ENCODE measurements at regions not wholly inside any gene's neighbourhood (a gene's known extent, or its start where the extent isn't known, plus 50 kb on each side); places are given as distances from the start of the nearest gene placed in this dataset.
"Not testable (repeated sequence)": the region's sequence is repeated elsewhere in the genome, so short reads cannot be mapped to it uniquely, and the experiment has no call there.

DNA sequence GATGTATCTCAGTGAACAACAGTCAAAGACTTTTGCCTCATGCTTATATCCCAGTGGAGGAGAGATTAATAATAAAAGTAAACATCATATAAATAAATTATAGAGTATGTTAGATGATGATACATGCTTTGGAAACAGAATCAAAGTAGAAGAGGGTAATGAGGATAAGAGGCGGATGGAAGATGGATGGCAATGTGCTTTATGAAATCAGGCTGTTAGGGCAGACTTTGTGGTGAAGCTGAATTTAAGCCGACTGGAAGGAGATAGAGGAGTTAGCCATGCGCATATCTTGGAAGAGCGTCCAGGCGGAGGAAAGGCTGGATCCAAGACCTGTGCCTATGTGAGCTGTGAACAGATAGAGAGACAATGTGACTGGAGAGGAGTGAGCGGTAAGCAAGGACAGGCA, 74.9 kb upstream of the GUCY1A1 start:
- no peak for DNase-seq

DNA sequence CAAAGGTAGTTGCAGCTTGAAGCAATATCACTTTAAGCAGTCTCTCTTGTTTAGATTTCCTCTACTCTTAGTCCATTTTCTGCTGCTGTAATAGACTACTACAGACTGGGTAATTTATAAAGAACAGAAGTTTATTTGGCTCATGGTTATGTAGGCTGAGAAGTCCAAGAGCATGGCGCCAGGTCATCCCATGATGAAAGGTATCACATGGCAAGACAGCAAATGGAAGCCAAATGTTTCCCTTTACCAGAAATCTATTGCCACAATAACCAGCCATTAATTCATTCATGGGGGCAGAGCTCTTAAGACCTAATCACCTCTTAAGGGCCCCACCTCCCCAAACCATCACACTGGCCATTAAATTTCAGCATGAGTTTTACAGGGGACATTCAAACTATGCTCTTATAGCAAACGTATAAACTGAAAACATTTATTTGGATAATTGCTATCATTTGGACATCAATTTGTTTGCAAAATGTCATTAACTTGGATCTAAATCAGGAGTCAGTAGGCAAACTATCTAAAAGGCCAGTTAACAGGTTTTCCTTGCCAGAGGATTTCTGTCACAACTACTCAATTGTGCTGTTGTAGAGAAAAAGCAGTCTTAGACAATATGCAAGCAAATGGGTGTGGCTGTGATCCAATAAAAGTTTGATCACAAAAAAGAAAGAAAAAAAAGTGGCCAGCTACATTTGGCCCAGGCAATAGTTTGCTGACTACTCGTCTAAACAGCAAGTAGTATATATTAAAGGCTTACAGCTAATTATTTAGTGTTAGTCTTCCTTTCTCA, 75.7 kb upstream of the GUCY1A1 start:
- no peak for DNase-seq

DNA sequence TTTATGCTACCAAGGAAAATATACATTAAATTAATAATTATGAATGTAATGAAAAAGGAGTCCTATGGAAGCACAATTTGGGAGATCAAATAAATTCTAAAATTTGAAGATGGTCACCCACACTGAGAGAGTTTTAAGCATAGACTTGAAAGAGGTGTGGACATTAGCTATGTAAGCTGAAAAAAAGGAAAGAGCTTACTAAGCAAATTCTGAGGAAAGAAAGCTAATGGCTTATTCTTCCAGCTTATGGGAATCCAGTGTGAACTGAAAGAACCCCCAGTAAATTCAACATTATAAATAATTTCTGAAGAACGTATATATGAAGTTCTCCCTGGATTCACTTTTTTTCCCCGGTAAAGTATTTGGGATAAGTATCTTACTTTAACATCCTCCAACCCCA, 78.2 kb upstream of the GUCY1A1 start:
- no peak for DNase-seq

DNA sequence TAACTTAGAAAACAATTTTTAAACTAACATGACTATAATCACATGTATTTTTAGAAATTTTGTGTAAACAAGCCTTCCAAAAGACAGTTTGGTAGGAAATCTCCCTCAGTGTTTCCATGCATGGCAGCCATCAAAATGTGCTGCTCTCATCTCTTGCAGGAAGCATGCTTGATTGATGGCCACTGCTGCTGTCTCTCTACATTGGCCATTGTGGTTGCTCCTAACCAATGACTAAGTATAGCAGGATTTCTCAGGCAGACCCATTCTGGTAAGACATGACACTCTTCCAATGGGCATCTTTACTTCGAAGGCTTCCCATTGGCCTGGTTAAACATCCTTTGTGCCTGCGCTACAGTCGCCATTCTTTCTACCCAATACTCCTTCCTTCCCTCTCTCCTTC, 78.9 kb upstream of the GUCY1A1 start:
- no peak for DNase-seq

DNA sequence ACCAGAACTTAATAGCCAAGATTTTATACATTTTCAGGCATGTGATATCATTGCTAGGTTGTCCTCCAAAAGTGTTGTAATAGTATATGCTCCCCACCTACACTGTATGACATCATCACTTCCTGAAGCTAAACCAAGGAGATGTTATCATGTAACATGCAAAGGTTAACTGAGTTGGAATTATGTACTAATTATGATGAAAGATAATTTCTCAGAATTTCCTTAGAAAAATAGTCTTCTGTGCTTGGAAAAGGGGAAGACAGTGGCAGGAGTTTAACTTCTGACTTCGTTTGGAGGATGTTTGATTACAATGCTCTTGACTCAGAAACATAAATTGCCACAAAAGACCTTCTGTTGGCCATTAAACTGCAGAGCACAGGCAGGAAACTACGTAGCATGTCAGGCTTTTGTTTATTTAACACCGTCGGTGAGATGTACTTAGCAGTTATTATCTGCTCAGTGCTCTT, 83.6 kb upstream of the GUCY1A1 start:
- DNase-seq = peak; percentile 85

DNA sequence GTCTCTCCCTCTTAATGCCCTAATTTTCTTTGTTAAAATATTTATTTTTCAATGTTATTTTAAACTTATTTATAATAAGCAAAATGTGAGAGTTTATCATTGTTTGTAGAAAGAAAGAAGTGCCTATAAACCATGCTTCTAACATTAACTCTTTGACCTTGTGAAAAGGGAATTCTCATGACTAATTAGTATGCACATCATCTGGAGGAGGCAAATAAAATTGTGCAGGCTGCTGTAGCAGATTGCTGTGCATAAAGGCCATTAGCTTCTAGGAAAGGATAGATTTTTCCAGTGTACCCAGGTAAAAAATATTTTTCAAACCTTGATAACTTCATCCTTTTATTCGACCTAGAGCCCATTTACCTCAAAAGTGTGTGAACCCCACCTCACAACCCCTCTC, 84.6 kb upstream of the GUCY1A1 start:
- no peak for DNase-seq

DNA sequence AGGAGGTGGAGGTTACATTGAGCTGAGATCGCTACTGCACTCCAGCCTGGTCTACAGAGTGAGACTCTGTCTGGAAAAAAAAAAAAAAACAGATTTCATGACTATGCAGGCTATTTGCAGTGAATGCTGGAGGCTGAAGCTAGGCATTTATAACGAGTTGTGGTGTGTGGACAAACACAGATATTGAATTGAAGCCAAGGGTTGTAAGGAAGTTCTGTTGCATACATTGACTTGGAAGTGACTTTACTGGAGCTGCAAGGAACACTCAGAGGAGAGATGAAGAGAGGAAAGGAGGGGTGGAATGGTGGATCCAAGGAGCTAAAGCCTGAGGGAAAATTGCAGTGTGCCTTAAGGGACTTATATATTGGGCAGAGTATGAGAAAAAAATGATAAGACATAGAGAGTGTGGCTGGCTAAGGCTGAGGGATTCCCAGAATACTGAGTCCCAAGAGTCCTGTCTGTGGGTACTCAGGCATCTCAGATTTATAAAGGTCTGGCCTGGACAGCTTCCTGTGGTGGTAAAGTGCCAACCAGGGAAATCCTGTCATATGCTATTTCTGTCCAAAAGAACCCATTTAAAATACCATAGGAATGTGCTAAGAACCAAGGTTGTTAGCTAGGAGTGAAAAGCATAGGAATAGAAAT, 87.8 kb upstream of the GUCY1A1 start:
- no peak for DNase-seq

DNA sequence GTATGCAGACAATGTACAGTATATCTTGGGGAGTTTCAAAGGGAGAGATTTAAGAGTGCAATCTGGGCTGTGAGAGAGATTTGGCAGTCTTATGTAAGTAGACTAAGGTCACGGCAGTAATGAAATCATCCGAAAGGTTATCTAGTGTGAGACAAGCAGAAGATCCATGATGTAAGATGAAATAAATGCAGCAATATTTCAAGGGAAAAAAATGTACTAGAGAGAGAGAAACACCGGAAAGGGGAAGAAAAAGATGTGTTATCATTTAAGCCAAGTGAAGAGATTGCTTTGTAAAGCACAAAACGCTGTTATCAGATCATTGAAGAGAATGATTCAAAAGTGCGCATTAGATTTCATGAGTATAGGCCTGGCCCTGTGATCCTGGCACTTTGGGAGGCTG, 88.4 kb upstream of the GUCY1A1 start:
- no peak for DNase-seq

DNA sequence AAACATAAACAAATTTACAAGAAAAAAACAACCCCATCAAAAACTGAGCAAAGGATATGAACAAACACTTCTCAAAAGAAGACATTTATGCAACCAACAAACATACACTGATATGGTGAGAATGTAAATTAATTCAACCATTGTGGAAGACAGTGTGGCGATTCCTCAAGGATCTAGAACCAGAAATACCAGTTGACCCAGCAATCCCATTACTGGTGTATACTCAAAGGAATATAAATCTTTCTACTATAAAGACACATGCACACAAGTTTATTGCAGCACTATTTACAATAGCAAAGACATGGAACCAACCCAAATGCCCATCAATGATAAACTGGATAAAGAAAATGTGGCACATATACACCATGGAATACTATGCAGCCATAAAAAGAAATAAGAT, 92.3 kb upstream of the GUCY1A1 start:
- not testable (repeated sequence) for DNase-seq

DNA sequence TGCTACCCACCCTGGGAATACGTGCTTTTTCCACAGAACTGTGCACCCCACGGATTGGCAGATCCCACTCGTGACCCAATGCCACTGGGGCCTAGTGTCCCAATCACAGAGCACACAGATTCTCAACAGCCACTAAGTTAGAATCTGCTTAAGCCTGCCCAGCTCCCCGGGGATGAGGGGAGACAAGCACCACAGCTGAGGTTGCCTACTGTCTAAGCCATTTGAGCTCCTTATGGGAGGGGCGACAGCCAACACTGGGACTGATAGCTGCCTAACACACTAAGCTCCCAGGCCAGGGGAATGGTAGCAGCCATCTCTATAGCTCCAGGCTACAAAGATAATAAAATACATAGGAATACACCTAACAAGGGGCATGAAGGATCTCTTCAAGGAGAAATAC, 93.5 kb upstream of the GUCY1A1 start:
- DNase-seq = no peak

DNA sequence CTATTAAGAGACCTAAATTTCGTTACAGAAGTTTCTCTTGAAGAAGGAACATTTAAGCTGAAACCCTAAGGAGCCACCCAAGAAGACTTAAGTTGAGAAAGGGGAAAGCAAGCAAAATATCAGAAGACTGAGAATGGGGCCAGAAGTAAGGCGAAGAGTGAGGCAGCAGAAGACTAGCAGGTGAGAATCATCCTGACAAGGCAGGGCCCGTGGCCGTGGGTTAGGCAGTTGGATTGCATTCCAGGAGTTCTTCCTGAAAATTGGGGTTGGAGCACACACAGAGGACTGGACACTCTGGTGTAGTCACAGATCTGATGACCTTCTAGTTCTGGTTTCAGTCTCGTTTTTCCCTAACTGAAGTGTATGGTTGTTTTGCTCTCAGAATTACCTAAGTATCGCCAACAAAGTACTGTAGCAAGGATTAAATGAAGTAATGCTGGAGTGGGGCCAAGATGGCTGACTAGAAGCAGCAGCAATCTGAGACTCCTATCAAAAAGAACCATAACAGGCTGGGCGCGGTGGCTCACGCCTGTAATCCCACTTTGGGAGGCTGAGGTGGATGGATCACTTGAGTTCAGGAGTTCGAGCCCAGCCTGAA, 94.4 kb upstream of the GUCY1A1 start:
- no peak for DNase-seq

DNA sequence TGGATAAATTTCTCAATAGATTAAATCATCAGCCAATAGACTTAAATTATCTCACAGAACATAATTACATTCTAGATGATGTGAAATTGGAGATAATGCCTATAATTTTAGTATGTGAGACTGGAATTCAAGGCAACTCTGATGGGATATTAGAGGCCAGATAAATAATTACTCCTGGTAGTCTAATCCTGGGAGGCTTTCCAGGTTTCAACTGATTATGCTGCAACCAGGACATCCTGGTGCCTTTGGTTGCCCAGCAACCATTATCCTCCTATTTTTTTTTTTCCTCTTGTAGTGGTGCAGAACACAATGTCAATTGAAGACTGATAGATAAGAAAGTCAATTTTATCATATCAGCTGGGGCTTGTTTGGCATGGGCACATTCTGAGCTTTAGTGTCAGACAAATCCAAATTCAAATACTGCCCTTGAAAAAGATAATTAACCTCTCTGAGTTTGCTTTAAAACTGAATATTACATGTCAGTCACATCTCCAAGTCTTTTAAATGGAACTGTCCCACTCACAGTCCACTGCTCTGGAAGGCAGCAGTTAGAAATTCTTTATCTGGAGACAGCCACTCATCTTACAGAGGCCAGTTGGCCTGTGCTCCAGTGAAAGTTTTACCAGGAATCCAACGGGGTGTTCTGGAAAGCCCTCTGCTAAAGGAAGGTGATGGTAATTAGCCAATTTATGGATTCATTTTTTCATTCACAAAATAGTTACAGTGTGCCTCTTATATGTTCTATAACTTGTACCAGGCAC, 95.3 kb upstream of the GUCY1A1 start:
- DNase-seq = peak; percentile 53

DNA sequence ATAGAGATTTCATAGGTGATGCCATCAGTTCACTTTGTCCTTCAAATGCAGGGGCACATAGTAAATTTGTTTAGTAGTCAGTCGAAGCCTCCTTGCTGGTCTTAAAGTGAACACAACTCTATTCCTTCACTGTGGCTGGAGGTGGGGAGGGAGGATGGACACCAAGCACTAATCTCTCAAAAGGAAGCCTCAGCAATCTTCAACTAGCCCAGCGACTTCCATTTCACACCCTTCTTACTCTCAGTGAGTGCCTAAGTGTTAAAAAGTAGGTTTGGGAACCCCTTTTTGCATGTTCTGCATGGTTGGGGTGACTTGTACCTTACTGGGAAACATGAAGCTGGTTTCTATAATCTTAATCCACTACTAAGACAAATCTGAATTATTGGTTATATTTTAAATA, 96.0 kb upstream of the GUCY1A1 start:
- no peak for DNase-seq

DNA sequence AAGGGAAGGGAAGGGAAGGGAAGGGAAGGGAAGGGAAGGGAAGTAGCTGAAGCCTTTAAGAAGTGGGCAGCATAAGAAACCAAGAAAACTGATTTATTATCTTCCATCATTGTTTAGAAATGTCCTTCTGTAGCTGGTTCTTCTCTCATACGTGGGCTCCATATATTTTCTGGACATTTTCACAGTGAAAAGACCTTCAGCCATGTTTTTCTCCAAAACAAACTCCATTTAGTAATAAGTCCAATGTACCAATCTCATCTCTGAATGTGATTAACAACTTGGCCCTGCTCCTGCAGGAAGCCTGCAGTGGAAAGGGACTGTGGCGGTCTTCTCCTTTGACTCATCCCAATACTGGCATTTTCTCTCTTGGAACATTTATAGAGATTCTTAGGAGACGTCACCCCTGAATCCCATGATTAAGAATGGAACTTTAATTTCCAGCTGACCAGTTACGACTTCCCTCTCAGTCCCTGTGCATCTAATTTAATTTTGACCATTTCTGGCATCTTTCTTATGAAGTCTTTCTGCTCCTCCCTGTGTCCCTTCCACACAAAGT, 96.6 kb upstream of the GUCY1A1 start:
- DNase-seq = no peak

DNA sequence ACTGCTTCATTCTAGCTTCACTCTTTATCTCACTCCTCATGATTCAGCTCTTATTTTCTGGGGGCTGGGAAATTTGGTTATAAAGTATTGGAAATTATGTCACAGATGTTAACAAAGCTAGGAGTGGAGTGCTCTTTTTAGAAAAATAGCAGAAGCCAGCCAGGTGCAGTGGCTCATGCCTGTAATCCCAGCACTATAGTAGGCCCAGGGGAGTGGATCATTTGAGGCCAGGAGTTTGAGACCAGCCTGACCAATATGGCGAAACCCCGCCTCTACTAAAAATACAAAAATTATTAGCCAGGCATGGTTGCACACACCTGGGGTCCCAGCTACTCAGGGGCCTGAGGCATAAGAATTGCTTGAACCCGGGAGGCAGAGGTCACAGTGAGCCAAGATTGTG, 97.2 kb upstream of the GUCY1A1 start:
- DNase-seq = no peak

DNA sequence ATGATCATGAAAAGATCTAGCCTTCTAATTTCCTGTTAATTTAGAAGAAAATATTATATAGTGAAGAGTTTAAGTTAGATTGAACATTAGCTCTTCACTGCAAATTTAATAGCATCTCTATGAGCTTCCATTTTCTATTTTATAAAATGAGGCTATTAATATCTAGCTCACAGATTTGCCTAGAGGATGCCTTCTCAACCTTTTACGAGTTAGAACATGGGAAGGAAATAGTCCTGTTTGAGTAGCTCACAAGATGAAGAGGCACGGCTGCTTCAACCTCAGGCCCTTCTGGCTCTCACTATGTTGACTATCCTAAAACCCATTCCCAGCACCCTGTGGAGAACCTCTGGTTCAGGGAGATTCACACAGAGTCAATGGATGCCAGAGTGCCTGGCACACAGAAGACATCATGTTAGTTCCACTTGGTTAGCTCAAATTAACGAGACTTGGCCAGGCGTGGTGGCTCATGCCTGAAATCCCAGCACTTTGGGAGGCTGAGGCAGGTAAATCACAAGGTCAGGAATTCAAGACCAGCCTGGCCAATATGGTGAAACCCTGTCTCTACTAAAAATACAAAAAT, 97.9 kb upstream of the GUCY1A1 start:
- DNase-seq = no peak

DNA sequence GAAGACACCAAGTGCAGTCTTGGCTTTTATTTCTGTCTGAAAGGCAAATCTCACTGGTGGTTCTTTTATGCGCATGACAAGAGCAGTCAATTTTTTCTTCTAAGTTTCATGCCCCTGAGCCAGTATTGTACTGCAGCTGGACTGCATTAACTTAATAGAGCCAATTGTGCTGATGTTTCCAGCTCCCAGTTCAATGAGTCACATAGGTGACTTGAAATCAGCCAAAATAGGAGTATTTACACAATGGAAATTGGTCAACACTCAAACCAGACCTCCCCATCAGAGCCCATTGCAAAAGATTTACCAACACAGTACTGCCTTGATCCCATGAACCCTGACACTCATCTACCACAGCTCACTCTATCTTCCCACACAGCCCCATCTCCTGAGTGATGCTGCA, 100.3 kb upstream of the GUCY1A1 start:
- no peak for DNase-seq

DNA sequence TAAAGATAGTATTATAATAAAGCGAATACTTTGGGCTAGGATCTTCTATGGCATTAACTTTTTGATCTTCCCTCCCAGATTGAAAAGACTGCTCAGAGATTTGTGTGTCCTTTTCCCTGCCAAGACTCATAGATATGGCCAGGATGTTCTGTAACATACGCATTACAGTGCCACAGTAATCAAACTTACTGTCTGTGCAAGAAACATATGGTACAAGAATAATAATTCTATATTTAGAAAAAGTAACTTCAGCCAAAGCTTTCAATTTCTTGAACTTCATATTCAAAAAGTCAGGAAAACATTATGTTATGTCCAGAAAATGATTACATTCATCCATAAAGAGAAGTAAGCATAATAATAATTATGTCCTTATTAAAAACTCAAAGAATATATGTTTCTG, 100.9 kb upstream of the GUCY1A1 start:
- DNase-seq = no peak

DNA sequence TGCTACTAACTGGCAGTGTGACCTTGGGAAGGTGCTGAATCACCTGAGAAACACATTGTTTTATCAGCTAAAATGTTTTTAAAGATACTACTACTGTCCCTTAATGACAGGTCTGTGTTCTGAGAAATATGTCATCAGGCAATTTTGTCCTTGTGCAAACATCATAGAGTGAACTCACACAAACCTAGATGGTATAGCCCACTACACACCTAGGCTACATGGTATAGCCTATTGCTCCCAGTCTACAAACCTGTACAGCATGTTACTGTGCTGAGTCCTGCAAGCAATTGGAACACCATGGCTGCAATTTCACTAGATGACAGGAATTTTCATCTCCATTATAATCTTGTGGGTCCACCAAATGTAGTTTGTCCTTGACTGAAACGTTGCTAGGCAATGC, 101.3 kb upstream of the GUCY1A1 start:
- no peak for DNase-seq

DNA sequence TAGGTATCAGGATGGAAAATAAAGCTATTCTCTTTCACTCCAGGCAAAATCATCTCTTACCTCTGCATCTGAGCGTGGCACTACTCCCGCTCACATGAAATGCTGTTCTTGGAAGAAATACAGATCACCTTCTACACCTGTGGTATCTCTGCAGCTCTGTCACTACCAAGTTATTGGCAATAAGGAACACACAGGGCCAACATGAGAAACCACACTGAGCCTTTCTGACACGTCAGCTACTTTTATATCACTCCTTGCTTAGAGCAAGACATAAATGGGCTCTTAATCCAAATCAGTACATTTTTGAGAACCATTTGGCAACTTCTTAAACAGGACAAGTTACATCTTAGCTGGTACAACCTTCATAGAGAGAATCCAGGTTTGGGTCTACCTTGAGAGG, 101.8 kb upstream of the GUCY1A1 start:
- no peak for DNase-seq

DNA sequence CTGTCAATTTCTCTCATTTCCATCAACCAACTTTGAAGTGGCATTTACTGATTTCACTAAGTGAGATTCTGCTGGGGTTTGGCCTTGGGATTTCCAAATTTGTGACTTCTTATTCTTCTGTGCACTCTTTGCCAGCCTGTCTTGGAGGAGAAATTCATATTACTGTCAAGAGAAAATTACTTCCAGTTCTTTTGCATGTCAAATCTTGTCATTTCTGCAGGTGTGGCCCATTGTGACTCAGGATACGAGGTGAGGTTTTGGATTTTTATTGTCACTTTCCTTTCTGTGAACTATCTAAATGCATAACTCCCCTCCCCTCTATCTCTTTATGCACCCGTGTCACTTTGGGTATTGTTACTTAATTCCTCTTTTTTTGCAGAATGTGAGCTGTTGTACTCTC, 102.6 kb upstream of the GUCY1A1 start:
- DNase-seq = no peak

DNA sequence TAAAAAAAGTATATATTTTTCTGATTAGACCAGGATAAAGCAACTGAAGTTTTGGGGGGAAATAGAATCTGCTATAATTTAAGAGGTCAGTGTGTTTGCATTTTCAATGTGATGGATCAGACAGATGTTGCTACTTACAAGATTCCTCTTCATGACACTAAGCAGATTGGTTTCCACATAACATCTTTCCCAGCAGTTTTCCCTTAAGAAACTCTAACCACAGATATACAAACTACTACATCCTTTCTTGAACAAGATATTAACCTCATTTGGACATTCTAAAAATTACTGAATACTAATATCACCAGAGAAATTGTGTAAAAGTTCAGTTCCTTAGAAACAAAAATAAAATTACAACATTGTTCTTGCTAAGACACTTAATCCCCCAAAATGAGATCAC, 106.7 kb upstream of the GUCY1A1 start:
- no peak for DNase-seq

DNA sequence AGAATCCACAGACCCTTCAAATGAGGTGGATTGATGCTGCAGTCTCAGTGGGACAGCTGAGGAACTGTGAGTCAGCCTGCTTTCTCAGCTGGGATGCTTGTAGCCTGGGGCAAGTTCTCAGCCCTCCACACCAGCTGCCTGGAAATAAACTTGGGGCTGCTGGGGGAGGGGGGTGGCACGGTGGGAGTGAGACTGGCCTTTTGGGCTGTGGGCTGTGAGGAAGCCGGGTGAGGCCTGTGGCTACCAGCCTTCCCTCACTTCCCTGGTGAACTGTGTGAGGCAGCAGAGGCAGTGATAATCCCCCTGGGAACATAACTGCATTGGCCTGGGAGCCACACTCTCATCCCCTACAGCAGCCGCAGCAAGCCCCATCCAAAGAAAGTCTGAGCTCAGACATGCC, 114.5 kb upstream of the GUCY1A1 start:
- DNase-seq = no peak

Measured in DMS153 (cell line).